H1 (cell line): ENCODE measurements at regions not wholly inside any gene's neighbourhood (a gene's known extent, or its start where the extent isn't known, plus 50 kb on each side); places are given as distances from the start of the nearest gene placed in this dataset.
"Not testable (repeated sequence)": the region's sequence is repeated elsewhere in the genome, so short reads cannot be mapped to it uniquely, and the experiment has no call there.

Source experiments
- CTCF ChIA-PET: fragments of 300-600 bp; sonication (Branson Sonifier 250); formaldehyde crosslinking; loops from one replicate; lab custom pipeline; 2021; ENCODE audit not compliant: partially characterized antibody; lab: Charles Lee
- POLR2A ChIA-PET: fragments of 300-600 bp; sonication (Branson Sonifier 250); formaldehyde crosslinking; loops from one replicate; lab custom pipeline; 2021; ENCODE audit warnings: inconsistent platforms; ENCODE audit not compliant: partially characterized antibody; lab: Charles Lee
- DNase-seq, 2 experiments: peaks; one replicate each; pipeline versions ENCODE4 v3.0.0 to v3.0.0-alpha.2; 2010 to 2022; ENCODE audit warnings: low spot score in 2 of 2, low read depth in 1 of 2, mixed read lengths in 1 of 2
- FAIRE-seq: peaks from 2 replicates; lab custom pipeline; 2011; peaks lifted over from hg19 to GRCh38; lab: Jason Lieb, UNC
- H2AFZ ChIP-seq: 2 replicates; pipeline ENCODE4 v1.8.1; 2012; ENCODE audit warnings: low read length, inconsistent platforms
- H2AK5ac ChIP-seq: 2 replicates; pipeline ENCODE4 v1.6.1; 2013; ENCODE audit warnings: low read depth, low read length
- H2BK120ac ChIP-seq: replicated peaks from 2 replicates; pipeline ENCODE3; 2013; ENCODE audit warnings: low read depth, low read length, inconsistent platforms
- H2BK12ac ChIP-seq: 2 replicates; pipeline ENCODE4 v1.6.1; 2013; ENCODE audit warnings: low read depth, low read length
- H2BK15ac ChIP-seq: 2 replicates; pipeline ENCODE4 v1.6.1; 2013; ENCODE audit warnings: low read length
- H2BK20ac ChIP-seq: 2 replicates; pipeline ENCODE4 v1.6.1; 2013; ENCODE audit warnings: low read length
- H2BK5ac ChIP-seq: 2 replicates; pipeline ENCODE4 v1.6.1; 2013; ENCODE audit warnings: low read depth, low read length
- H3K14ac ChIP-seq: 2 replicates; pipeline ENCODE4 v1.6.1; 2013; ENCODE audit warnings: inconsistent platforms; ENCODE audit not compliant: insufficient read length
- H3K18ac ChIP-seq: 2 replicates; pipeline ENCODE4 v1.6.1; 2013; ENCODE audit warnings: low read length; ENCODE audit errors: extremely low read depth
- H3K23ac ChIP-seq: 2 replicates; pipeline ENCODE4 v1.6.1; 2013; ENCODE audit warnings: inconsistent platforms; ENCODE audit not compliant: insufficient read length
- H3K23me2 ChIP-seq: 2 replicates; pipeline ENCODE4 v1.6.1; 2013; ENCODE audit warnings: low read depth, low read length
- H3K27ac ChIP-seq: 2 replicates; pipeline ENCODE4 v1.6.1; 2011; ENCODE audit warnings: low read depth, low read length, inconsistent platforms
- H3K27me3 ChIP-seq, 4 experiments: replicated peaks in 1 of 4; 1 replicate in 1 of 4; 2 replicates in 3 of 4; pipeline versions ENCODE4 v1.6.1 to v1.8.1; 2011 to 2013; ENCODE audit warnings: low read length in 3 of 4, mild to moderate bottlenecking in 3 of 4, inconsistent platforms in 2 of 4, mixed read lengths in 2 of 4, moderate library complexity in 1 of 4; ENCODE audit not compliant: control insufficient read depth in 3 of 4, insufficient read depth in 3 of 4; ENCODE audit errors: extremely low read depth in 1 of 4
- H3K36me3 ChIP-seq, 4 experiments: 2 replicates each; pipeline versions ENCODE4 v1.6.1 to v1.8.1; 2011 to 2013; ENCODE audit warnings: mild to moderate bottlenecking in 4 of 4, low read length in 3 of 4, moderate library complexity in 2 of 4, control low read depth in 1 of 4, inconsistent platforms in 1 of 4; ENCODE audit not compliant: insufficient read depth in 4 of 4, control insufficient read depth in 2 of 4
- H3K4ac ChIP-seq: replicated peaks from 2 replicates; pipeline ENCODE3; 2013; ENCODE audit warnings: low read length, low read depth, mixed read lengths, inconsistent platforms; ENCODE audit not compliant: insufficient read length
- H3K4me1 ChIP-seq, 4 experiments: replicated peaks in 1 of 4; 1 replicate in 1 of 4; 2 replicates in 3 of 4; pipeline versions ENCODE4 v1.6.1 to v1.8.1; 2011 to 2013; ENCODE audit warnings: low read length in 3 of 4, inconsistent platforms in 2 of 4, mixed read lengths in 1 of 4; ENCODE audit not compliant: insufficient read depth in 4 of 4, control insufficient read depth in 3 of 4
- H3K4me2 ChIP-seq, 2 experiments: 2 replicates each; pipeline versions ENCODE4 v1.6.1 to v1.8.1; 2011 to 2013; ENCODE audit warnings: low read depth in 2 of 2, low read length in 2 of 2, control low read depth in 1 of 2, inconsistent platforms in 1 of 2, mild to moderate bottlenecking in 1 of 2; ENCODE audit not compliant: insufficient read depth in 1 of 2
- H3K4me3 ChIP-seq, 4 experiments: fragments of 200-600, 300-600 bp in 1 of 4; sonication (generic), shearing (Covaris generic), sonication (Bioruptor Twin) in 1 of 4; 2 replicates each; pipeline versions ENCODE4 v1.5.1 to v1.8.1; 2011 to 2016; ENCODE audit warnings: low read length in 4 of 4, low read depth in 3 of 4, control low read depth in 2 of 4, inconsistent platforms in 2 of 4, mild to moderate bottlenecking in 2 of 4, mixed read lengths in 1 of 4, moderate library complexity in 1 of 4; ENCODE audit not compliant: insufficient read depth in 2 of 4; ENCODE audit errors: extremely low read depth in 1 of 4
- H3K56ac ChIP-seq: replicated peaks from 2 replicates; pipeline ENCODE3; 2013; ENCODE audit warnings: low read depth, mild to moderate bottlenecking, mixed read lengths, low read length, inconsistent platforms; ENCODE audit not compliant: insufficient read length
- H3K79me1 ChIP-seq: 2 replicates; pipeline ENCODE4 v1.6.1; 2013; ENCODE audit warnings: low read depth, low read length, control low read depth
- H3K79me2 ChIP-seq, 2 experiments: 2 replicates each; pipeline versions ENCODE4 v1.6.1 to v1.8.1; 2012 to 2013; ENCODE audit warnings: low read length in 2 of 2, mild to moderate bottlenecking in 2 of 2, inconsistent platforms in 1 of 2; ENCODE audit not compliant: insufficient read depth in 2 of 2, control insufficient read depth in 1 of 2
- H3K9ac ChIP-seq, 4 experiments: replicated peaks in 1 of 4; 1 replicate in 1 of 4; 2 replicates in 3 of 4; pipeline versions ENCODE4 v1.6.1 to v1.8.1; 2011 to 2013; ENCODE audit warnings: low read depth in 3 of 4, low read length in 3 of 4, control low read depth in 2 of 4, mild to moderate bottlenecking in 2 of 4, moderate library complexity in 2 of 4, inconsistent platforms in 1 of 4; ENCODE audit errors: extremely low read depth in 1 of 4
- H3K9me3 ChIP-seq, 2 experiments: 2 replicates each; pipeline versions ENCODE4 v1.6.1 to v1.8.1; 2012 to 2013; ENCODE audit warnings: mild to moderate bottlenecking in 2 of 2, moderate library complexity in 2 of 2, control low read depth in 1 of 2, inconsistent platforms in 1 of 2, low read depth in 1 of 2, low read length in 1 of 2, mixed read lengths in 1 of 2; ENCODE audit not compliant: insufficient read depth in 2 of 2
- H4K20me1 ChIP-seq, 2 experiments: replicated peaks in 1 of 2; 2 replicates each; pipeline versions ENCODE3 to v1.8.1; 2011 to 2013; ENCODE audit warnings: inconsistent platforms in 2 of 2, low read length in 2 of 2, mild to moderate bottlenecking in 1 of 2; ENCODE audit not compliant: insufficient read depth in 2 of 2, control insufficient read depth in 1 of 2
- H4K5ac ChIP-seq: 2 replicates; pipeline ENCODE4 v1.6.1; 2013; ENCODE audit warnings: low read length, low read depth, mixed read lengths, inconsistent platforms; ENCODE audit not compliant: insufficient read length
- H4K8ac ChIP-seq: 2 replicates; pipeline ENCODE4 v1.8.0; 2013; ENCODE audit warnings: mild to moderate bottlenecking, moderate library complexity, low read length, inconsistent platforms; ENCODE audit not compliant: insufficient read depth; ENCODE audit errors: extremely low read depth
- H4K91ac ChIP-seq: replicated peaks from 2 replicates; pipeline ENCODE3; 2013; ENCODE audit warnings: low read length, mixed read lengths, inconsistent platforms; ENCODE audit not compliant: insufficient read length
- BRCA1 ChIP-seq: IDR thresholded peaks from 2 replicates; pipeline ENCODE4 v1.6.1; 2012; ENCODE audit warnings: low read depth, low read length, improper control_type of control experiment
- SIX5 ChIP-seq: IDR thresholded peaks from 2 replicates; pipeline ENCODE4 v1.6.1; 2011; ENCODE audit warnings: mild to moderate bottlenecking, low read depth, low read length
- SP2 ChIP-seq: IDR thresholded peaks from 2 replicates; pipeline ENCODE4 v1.6.1; 2012; ENCODE audit warnings: mild to moderate bottlenecking, low read length, inconsistent platforms
- TBP ChIP-seq: IDR thresholded peaks from 2 replicates; pipeline ENCODE4 v1.6.1; 2011; ENCODE audit warnings: low read depth, low read length, improper control_type of control experiment
- YY1 ChIP-seq: IDR thresholded peaks from 2 replicates; pipeline ENCODE4 v1.6.1; 2011; ENCODE audit warnings: low read depth, mild to moderate bottlenecking, low read length
- WGBS, 2 experiments: shearing (Covaris generic) in 1 of 2; methylation state at CpG; one replicate each; pipeline versions ENCODE4 v1.1.6 to v1.1.7; 2013 to 2015; ENCODE audit warnings: low lambda C conversion rate in 2 of 2, mixed read lengths in 2 of 2, inconsistent platforms in 1 of 2, low coverage in 1 of 2, missing lambda C conversion rate in 1 of 2; ENCODE audit not compliant: insufficient replicate concordance in 2 of 2, insufficient coverage in 1 of 2, insufficient read length in 1 of 2; ENCODE audit errors: extremely low coverage in 1 of 2, missing lambda C conversion rate in 1 of 2; 5-methylcytosine and 5-hydroxymethylcytosine counted together

DNA sequence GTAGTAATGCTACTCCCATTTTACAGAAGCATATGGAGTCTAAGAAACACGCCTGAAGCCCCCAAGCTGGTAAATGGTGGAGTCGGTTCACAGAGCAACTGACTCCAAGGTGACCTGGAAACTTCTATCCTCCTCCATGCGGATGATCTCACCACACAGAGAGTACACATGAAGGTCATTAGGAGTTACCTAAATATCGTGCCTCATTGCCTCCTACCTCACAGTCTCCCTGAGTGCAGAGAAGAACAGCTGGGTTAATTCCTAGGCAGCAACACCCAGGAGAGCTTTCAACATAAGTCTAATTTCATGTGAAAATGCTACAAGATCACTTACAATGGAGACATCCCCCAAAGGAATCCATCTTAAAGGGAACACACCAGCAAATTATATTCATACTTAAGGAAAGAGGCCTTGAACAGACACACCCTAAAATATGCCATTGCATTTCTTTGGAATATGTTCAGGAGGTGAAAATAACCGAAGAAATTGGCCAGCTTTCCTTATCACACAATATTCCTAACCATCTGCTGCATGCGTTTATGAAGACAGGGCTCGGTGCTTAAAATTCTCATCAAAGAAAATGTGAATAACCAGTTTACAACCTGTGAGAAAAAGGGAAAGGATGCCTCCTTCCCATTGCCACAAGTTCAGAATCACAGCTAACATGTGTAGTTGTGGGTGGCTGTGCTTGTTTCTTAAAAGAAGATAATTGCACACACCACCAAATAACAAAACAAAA, 203.6 kb upstream of the NBEA start (continued):
- TF ChIP-seq SP2 = no peak
- TF ChIP-seq BRCA1 = no peak
- TF ChIP-seq TBP = no peak
- no peak for TF ChIP-seq YY1
- TF ChIP-seq SIX5 = no peak

DNA sequence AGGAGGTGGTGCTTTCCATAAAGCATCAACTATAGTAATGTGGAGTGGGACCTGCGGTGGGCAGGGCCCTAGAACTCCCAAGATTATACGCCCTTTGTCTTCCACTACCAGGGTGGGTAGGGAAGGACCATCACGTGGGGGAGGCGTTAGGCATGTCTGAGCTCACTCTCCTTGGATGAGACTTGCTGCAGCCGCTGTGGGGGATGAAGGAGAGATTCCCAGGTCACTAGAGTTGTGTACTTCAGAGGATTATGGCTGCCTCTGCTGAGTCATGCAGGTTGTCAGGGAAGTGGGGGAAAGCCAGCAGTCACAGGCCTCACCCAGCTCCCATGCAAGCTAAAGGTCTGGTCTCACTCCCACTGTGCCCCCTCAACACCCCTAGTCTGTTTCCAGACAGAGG, 195.0 kb upstream of the NBEA start:
- H2BK20ac ChIP-seq, H4K20me1 ChIP-seq, H3K4me1 ChIP-seq, H3K14ac ChIP-seq, FAIRE-seq, H2BK12ac ChIP-seq, H3K4me2 ChIP-seq, H2BK5ac ChIP-seq, H4K8ac ChIP-seq, H3K36me3 ChIP-seq, H3K4ac ChIP-seq, H4K91ac ChIP-seq, H3K79me2 ChIP-seq, H4K5ac ChIP-seq, H2BK15ac ChIP-seq, H3K27ac ChIP-seq, H2BK120ac ChIP-seq, DNase-seq, H3K9ac ChIP-seq, H3K18ac ChIP-seq, H3K4me3 ChIP-seq, H3K56ac ChIP-seq, H3K79me1 ChIP-seq, H3K9me3 ChIP-seq, H3K23me2 ChIP-seq, H2AK5ac ChIP-seq, H2AFZ ChIP-seq, POLR2A ChIA-PET, H3K27me3 ChIP-seq, H3K23ac ChIP-seq: not testable (repeated sequence)
- WGBS, 2 experiments = 88% methylated on average over 5 of the region's 5 CpGs; no CpG with 5 or more reads in 1 of the 2 experiments
- CTCF ChIA-PET = interaction anchor here (0.6 to 2.1 kb wide), 2 partner anchors 10 to 500 kb away, joined by 3 to 10 read pairs; no protein-coding TSS in a partner anchor
